Right lobe of liver (tissue), 4 donors: ENCODE measurements at regions not wholly inside any gene's neighbourhood (a gene's known extent, or its start where the extent isn't known, plus 50 kb on each side); places are given as distances from the start of the nearest gene placed in this dataset.

ENCODE experiments used
- CTCF ChIP-seq, 4 donors: fragments of 200-600 bp in 3 of 4; fragments of 450-650 bp in 1 of 4; IDR thresholded peaks; one replicate each; pipeline versions ENCODE4 v1.5.1 to v1.8.0; 2016 to 2022; ENCODE audit warnings: antibody characterized with exemption in 4 of 4, mild to moderate bottlenecking in 2 of 4
- POLR2A ChIP-seq: fragments of 450-650 bp; IDR thresholded peaks from one replicate; pipeline ENCODE4 v1.6.1; 2017; ENCODE audit warnings: antibody characterized with exemption, mild to moderate bottlenecking
- donor health status: DM: no; HTN: no; CAD: no.
- donor health status: DM: no; HTN: no; CAD: no.
- donor health status: DM: no; HTN: yes; CAD: no.

GRCh38 chr6:170135461-170135820, 155.4 kb downstream of the DLL1 start:
- TF ChIP-seq CTCF (IDR thresholded peaks at IDR 0.05) (no peak), POLR2A (no peak)
